ENCODE measurements at regions not wholly inside any gene's neighbourhood (a gene's known extent, or its start where the extent isn't known, plus 50 kb on each side); places are given as distances from the start of the nearest gene placed in this dataset.
"Not testable (repeated sequence)": the region's sequence is repeated elsewhere in the genome, so short reads cannot be mapped to it uniquely, and the experiment has no call there.

- not testable (repeated sequence) for TF ChIP-seq POLR2A (IDR thresholded peaks at IDR 0.05; ENCODE audit: low read length); GATA1 (IDR thresholded peaks at IDR 0.05; ENCODE audit: low read depth, low read length)
Measured at GRCh38 chr13:90348477-90349136, 998.9 kb upstream of the MIR17HG start.

Measured in erythroblast (primary cell).